ENCODE measurements at regions not wholly inside any gene's neighbourhood (a gene's known extent, or its start where the extent isn't known, plus 50 kb on each side); places are given as distances from the start of the nearest gene placed in this dataset.

DNA sequence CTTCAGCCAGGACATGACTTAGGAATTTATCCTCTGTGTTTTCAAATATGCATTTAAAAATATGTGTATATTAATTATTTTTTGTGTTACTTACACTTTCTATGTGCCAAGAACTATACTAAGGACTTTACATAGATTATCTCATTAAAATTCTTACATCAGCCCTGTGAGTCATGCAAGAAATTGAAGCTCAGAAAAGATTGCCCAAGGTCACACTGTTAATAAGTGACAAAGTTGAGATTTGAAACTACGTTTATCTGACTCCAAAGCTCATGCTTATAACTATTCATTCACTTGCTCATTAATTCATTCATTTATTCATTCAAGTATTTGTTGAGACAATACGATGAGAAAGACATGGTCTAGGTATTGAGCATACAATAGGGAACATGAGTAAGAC lies 62.9 kb upstream of the CHRDL1 start:
- no peak for DNase-seq (ENCODE audit: low read depth)

DNA sequence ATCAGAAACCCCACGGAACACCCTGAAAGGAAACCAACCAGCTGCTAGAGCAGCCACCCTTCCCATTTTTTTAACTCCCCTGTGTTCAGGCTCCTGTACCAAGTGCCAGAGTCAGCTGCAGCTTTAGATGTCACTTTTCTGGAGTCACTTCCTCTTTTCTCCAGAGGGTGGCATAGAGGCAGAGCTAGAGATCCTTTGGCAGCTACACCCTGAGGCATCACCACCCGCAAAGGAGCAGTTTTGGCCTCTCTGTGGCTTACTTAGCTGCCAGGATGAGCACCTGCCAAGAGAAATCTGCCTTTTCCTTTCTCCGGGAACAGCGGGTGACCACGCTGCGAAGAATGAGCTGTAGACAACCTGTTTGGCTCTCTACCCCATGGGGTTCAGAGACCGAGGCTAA lies 58.0 kb upstream of the CHRDL1 start:
- DNase-seq (ENCODE audit: low read depth) = no peak

DNA sequence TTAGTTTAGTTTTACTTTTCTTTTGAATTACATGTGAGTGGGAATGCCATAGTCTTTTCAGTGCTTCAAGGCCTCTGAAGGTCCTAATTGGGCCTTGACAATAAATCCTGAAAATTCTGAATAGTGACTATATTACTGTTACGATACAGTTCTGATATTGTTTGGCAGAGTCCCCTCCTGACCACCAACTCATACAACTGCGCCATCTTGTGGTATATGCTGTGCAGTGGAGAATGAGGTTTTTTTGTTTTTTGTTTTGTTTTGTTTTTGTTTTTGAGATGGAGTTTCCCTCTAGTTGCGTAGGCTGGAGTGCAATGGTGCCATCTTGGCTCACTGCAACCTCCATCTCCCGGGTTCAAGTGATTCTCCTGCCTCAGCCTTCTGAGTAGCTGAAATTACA lies 56.6 kb upstream of the CHRDL1 start:
- DNase-seq (ENCODE audit: low read depth) = no peak

DNA sequence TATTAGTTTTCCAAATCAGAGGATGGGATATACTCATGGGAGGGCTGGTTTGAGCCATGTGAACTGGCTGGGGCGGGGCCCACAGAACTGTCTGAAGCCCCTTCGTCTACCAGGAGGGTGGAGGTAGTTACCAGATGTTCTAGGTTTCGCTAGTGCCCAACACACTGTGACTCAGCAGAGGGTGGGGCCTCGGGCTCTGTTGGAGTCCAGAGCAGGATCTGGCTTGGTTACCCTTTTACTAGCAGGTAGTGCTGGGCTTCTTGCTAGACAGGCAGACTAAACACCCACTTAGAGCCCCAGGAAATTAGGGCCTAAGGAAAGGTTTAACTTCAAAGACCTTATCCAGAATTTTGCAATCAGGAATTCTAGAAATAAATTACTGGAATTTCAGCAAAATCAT lies 56.2 kb upstream of the CHRDL1 start:
- DNase-seq (ENCODE audit: low read depth) = no peak

DNA sequence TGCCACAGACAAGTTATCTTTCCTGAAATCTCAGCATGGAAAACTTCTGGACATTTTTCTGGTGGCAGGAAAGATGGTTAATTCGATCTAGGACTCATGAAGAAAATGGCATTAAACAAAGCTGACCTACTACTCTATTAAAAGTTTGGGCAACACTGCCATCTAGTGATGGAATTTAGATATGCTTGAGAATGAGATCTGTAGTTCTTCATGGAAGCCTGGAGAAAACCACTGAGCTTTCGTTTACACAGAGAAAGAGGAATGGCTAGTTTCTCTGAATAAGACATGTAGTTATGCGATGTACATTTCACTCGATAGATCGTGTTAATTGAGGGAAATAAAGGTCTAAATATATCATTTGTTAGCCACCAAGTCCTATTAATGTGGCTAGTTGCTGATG lies 51.7 kb upstream of the CHRDL1 start:
- no peak for DNase-seq (ENCODE audit: low read depth)

DNA sequence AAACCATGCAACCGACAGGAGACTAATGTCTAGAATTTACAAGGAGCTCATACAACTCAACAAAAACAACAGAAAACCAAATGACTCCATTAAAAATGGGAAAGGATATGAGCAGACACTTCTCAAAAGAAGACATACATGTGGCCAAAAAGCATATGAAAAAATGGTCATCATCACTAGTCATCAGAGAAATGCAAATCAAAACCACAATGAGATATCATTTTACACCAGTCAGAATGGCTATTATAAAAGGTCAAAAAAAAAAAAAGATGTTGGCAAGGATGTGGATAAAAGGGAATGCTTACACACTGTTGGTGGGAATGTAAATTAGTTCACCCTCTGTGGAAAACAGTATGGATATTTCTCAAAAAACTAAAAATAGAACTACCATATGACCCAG lies 50.5 kb upstream of the CHRDL1 start:
- DNase-seq (ENCODE audit: low read depth) = no peak
